HepG2 (cell line): ENCODE measurements at regions not wholly inside any gene's neighbourhood (a gene's known extent, or its start where the extent isn't known, plus 50 kb on each side); places are given as distances from the start of the nearest gene placed in this dataset.

ENCODE experiments used
- ATAC-seq: fragments of 200-7000 bp; cut with Tn5 transposase; 3 replicates; pipeline ENCODE4 v1.9.1; 2020; ENCODE audit warnings: mild to moderate bottlenecking, moderate library complexity
- BruUV-seq: library from RNA; stranded (reverse); fragments of 400-500 nt; replicated peaks from 2 replicates; lab custom pipeline; 2021; lab: Mats Ljungman, UMichigan
- CTCF ChIA-PET: fragments of 300-600 bp; formaldehyde crosslinking; extraction: SDS; loops from one replicate; lab custom pipeline; 2021; ENCODE audit warnings: low total read pairs, inconsistent platforms, low intra/inter-chr PET ratio; lab: Yijun Ruan, JAX
- POLR2A ChIA-PET: fragments of 350-600 bp; sonication (Branson Sonifier 250); formaldehyde crosslinking; loops from one replicate; lab custom pipeline; 2020; ENCODE audit warnings: antibody characterized with exemption, inconsistent platforms; lab: Yijun Ruan, JAX
- DNase-seq: peaks from one replicate; pipeline ENCODE4 v3.0.0-alpha.2; 2015; ENCODE audit warnings: low spot score
- FAIRE-seq: peaks from 3 replicates; lab custom pipeline; 2011; peaks lifted over from hg19 to GRCh38; lab: Jason Lieb, UNC
- H2AFZ ChIP-seq: one replicate; pipeline ENCODE4 v1.6.1; 2011; ENCODE audit warnings: low read length, inconsistent platforms
- H3K27ac ChIP-seq: fragments of 300-600 bp; 3 replicates; pipeline ENCODE4 v1.8.0; 2011; ENCODE audit warnings: mixed run types, mild to moderate bottlenecking, mixed read lengths, low read length, inconsistent platforms; ENCODE audit not compliant: insufficient read depth; ENCODE audit errors: extremely low read length
- H3K27me3 ChIP-seq, 2 experiments: fragments of 200-600 bp in 1 of 2; 2 replicates in 1 of 2; 3 replicates in 1 of 2; pipeline versions ENCODE4 v1.6.0 to v1.8.0; 2011; ENCODE audit warnings: low read length in 2 of 2, mild to moderate bottlenecking in 2 of 2, moderate library complexity in 2 of 2, inconsistent platforms in 1 of 2; ENCODE audit not compliant: insufficient read depth in 2 of 2, control insufficient read depth in 1 of 2
- H3K36me3 ChIP-seq, 2 experiments: fragments of 200-600 bp in 1 of 2; replicated peaks in 1 of 2; 2 replicates in 1 of 2; 3 replicates in 1 of 2; pipeline versions ENCODE4 v1.5.1 to v1.8.0; 2011; ENCODE audit warnings: low read length in 2 of 2, inconsistent platforms in 1 of 2; ENCODE audit not compliant: insufficient read depth in 2 of 2, control insufficient read depth in 1 of 2
- H3K4me1 ChIP-seq: 2 replicates; pipeline ENCODE4 v1.5.1; 2012; ENCODE audit warnings: low read length, inconsistent platforms; ENCODE audit not compliant: insufficient read depth
- H3K4me2 ChIP-seq: 2 replicates; pipeline ENCODE4 v1.6.0; 2011; ENCODE audit warnings: low read depth, low read length, inconsistent platforms
- H3K4me3 ChIP-seq, 3 experiments: fragments of 200-600 bp in 1 of 3; sonication (generic), shearing (Covaris generic) in 1 of 3; replicated peaks in 1 of 3; 2 replicates each; pipeline ENCODE4 v1.5.1; 2011 to 2016; ENCODE audit warnings: low read length in 3 of 3, inconsistent platforms in 2 of 3, low read depth in 2 of 3, mild to moderate bottlenecking in 2 of 3, control low read depth in 1 of 3, mixed read lengths in 1 of 3; ENCODE audit not compliant: insufficient read depth in 1 of 3
- H3K79me2 ChIP-seq: one replicate; pipeline ENCODE4 v1.6.1; 2011; ENCODE audit warnings: low read length, inconsistent platforms; ENCODE audit not compliant: insufficient read depth
- H3K9ac ChIP-seq: 2 replicates; pipeline ENCODE4 v1.6.0; 2011; ENCODE audit warnings: mild to moderate bottlenecking, low read depth, low read length, inconsistent platforms; ENCODE audit not compliant: insufficient read depth
- H3K9me3 ChIP-seq: 2 replicates; pipeline ENCODE4 v1.5.1; 2012; ENCODE audit warnings: mild to moderate bottlenecking, low read length
- H4K20me1 ChIP-seq: 2 replicates; pipeline ENCODE4 v1.6.0; 2011; ENCODE audit warnings: inconsistent platforms, mild to moderate bottlenecking, low read length, moderate library complexity; ENCODE audit not compliant: insufficient read depth
- AHR ChIP-seq: IDR thresholded peaks from 2 replicates; pipeline ENCODE4 v1.6.1; 2018; ENCODE audit warnings: missing genetic modification reagents, missing compliant biosample characterization
- MXI1 ChIP-seq: IDR thresholded peaks from 3 replicates; pipeline ENCODE4 v1.6.1; 2012; ENCODE audit warnings: low read depth, low read length, inconsistent platforms, borderline replicate concordance
- ZFAT ChIP-seq: sonication (generic); formaldehyde crosslinking; conservative IDR thresholded peaks from 2 replicates; pipeline ENCODE4 v1.8.1; 2023; ENCODE audit warnings: missing genetic modification reagents, inconsistent platforms
- ZNF12 ChIP-seq: sonication (generic); formaldehyde crosslinking; IDR thresholded peaks from 2 replicates; pipeline ENCODE4 v1.5.0; 2020; ENCODE audit warnings: missing genetic modification reagents
- ZNF274 ChIP-seq: sonication (generic); formaldehyde crosslinking; IDR thresholded peaks from 2 replicates; pipeline ENCODE4 v1.5.1; 2020; ENCODE audit warnings: mild to moderate bottlenecking, missing genetic modification reagents
- ZNF430 ChIP-seq: sonication (generic); formaldehyde crosslinking; IDR thresholded peaks from 2 replicates; pipeline ENCODE4 v1.9.0; 2021; ENCODE audit warnings: mild to moderate bottlenecking, missing genetic modification reagents
- ZNF557 ChIP-seq: sonication (generic); formaldehyde crosslinking; IDR thresholded peaks from 2 replicates; pipeline ENCODE4 v1.4.0; 2020; ENCODE audit warnings: missing genetic modification reagents
- ZNF737 ChIP-seq: sonication (generic); formaldehyde crosslinking; IDR thresholded peaks from 2 replicates; pipeline ENCODE4 v1.5.0; 2020; ENCODE audit warnings: missing genetic modification reagents, mild to moderate bottlenecking, borderline replicate concordance
- WGBS: methylation state at CpG from one replicate; pipeline ENCODE4 v1.1.6; 2017; ENCODE audit warnings: low lambda C conversion rate; 5-methylcytosine and 5-hydroxymethylcytosine counted together
- in situ Hi-C: cut with HindIII; loops from 2 replicates; pipeline ENCODE4 v1.10.0; 2017; ENCODE audit warnings: low pct_unique_long_range_greater_than_20kb; ENCODE audit not compliant: extremely low pct_ligation_motif_present
- intact Hi-C: fragments of 100-400 bp; cut with micrococcal nuclease; formaldehyde crosslinking; loops from one replicate; pipeline ENCODE4 v1.10.0; 2022; ENCODE audit not compliant: unreplicated experiment
- TF ChIP-seq, protein P1 (sequence below): sonication (generic); formaldehyde crosslinking; IDR thresholded peaks from 2 replicates; pipeline ENCODE4 v1.4.0; 2020; ENCODE audit warnings: low read depth, missing genetic modification reagents
- TF ChIP-seq, protein P2 (sequence below): sonication (generic); formaldehyde crosslinking; IDR thresholded peaks from 2 replicates; pipeline ENCODE4 v1.5.0; 2020; ENCODE audit warnings: missing genetic modification reagents
- TF ChIP-seq, protein P3 (sequence below): sonication (generic); formaldehyde crosslinking; IDR thresholded peaks from 2 replicates; pipeline ENCODE4 v1.4.0; 2020; ENCODE audit warnings: missing genetic modification reagents

DNA sequence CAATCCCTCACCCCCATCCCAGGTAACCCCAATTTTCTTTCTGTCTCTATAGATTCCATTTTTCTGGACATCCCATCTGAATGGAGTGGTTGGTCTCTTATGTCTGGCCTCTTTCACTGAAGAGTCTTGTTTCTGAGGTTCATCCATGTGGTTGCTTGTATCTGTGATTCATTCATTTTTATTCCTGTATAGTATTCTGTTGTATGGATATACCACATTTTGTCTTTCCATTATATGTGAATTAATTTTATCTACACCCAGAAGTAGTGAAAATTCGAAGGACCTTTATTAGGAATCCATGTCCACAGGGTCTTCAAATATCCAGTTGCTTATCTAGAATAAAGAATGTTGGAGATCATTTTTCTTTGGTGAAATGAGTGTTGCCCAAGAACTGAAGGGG, 207.6 kb upstream of the MSX2 start:
- H3K9me3 ChIP-seq: no peaks in the 10 kb centered on the region
- no peak overlapping the region for H3K9ac ChIP-seq
- ChIA-PET CTCF (no interaction called here), POLR2A (no interaction called here)
- no peak overlapping the region for H3K4me2 ChIP-seq
- H3K79me2 ChIP-seq: no peaks in the 10 kb centered on the region
- H2AFZ ChIP-seq: no peak overlapping the region
- H3K27me3 ChIP-seq: no peaks in the 10 kb centered on the region
- no peaks in the 10 kb centered on the region for H3K36me3 ChIP-seq
- DNase-seq: no peak
- peaks cover 18% of the 10 kb centered on the region for H3K4me1 ChIP-seq
- no peak overlapping the region for H3K27ac ChIP-seq
- H3K4me3 ChIP-seq: no peak overlapping the region
- 0% methylated on average over 1 of the region's 1 CpG for WGBS
- FAIRE-seq: no peak
- H4K20me1 ChIP-seq: no peaks in the 10 kb centered on the region
- intact Hi-C loops: loop anchor here (10.0 kb wide), 1 partner anchor 768 kb away; no protein-coding TSS in a partner anchor
- BruUV-seq: no TSS peak
- TF ChIP-seq ZFAT (CRISPR knock-in tag): no peak
- TF ChIP-seq ZNF557 (CRISPR knock-in tag): no peak
- TF ChIP-seq, protein P1, sequence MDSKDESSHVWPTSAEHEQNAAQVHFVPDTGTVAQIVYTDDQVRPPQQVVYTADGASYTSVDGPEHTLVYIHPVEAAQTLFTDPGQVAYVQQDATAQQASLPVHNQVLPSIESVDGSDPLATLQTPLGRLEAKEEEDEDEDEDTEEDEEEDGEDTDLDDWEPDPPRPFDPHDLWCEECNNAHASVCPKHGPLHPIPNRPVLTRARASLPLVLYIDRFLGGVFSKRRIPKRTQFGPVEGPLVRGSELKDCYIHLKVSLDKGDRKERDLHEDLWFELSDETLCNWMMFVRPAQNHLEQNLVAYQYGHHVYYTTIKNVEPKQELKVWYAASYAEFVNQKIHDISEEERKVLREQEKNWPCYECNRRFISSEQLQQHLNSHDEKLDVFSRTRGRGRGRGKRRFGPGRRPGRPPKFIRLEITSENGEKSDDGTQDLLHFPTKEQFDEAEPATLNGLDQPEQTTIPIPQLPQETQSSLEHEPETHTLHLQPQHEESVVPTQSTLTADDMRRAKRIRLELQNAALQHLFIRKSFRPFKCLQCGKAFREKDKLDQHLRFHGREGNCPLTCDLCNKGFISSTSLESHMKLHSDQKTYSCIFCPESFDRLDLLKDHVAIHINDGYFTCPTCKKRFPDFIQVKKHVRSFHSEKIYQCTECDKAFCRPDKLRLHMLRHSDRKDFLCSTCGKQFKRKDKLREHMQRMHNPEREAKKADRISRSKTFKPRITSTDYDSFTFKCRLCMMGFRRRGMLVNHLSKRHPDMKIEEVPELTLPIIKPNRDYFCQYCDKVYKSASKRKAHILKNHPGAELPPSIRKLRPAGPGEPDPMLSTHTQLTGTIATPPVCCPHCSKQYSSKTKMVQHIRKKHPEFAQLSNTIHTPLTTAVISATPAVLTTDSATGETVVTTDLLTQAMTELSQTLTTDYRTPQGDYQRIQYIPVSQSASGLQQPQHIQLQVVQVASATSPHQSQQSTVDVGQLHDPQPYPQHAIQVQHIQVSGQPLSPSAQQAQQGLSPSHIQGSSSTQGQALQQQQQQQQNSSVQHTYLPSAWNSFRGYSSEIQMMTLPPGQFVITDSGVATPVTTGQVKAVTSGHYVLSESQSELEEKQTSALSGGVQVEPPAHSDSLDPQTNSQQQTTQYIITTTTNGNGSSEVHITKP: no peak
- TF ChIP-seq ZNF737: no peak
- no peak for TF ChIP-seq ZNF430 (CRISPR knock-in tag)
- no peak for TF ChIP-seq ZNF274 (CRISPR knock-in tag)
- no peak for TF ChIP-seq AHR (CRISPR knock-in tag)
- TF ChIP-seq, protein P2, sequence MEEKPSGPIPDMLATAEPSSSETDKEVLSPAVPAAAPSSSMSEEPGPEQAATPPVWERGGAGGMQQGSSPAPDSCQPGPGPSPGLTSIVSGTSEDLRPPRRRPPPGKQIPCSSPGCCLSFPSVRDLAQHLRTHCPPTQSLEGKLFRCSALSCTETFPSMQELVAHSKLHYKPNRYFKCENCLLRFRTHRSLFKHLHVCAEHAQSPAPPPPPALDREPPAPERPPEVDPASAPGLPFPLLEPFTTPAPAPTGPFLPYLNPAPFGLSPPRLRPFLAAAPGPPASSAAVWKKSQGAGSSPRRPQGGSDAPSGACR (CRISPR knock-in tag): no peak
- TF ChIP-seq ZNF12: no peak
- no peak for TF ChIP-seq MXI1
- TF ChIP-seq, protein P3, sequence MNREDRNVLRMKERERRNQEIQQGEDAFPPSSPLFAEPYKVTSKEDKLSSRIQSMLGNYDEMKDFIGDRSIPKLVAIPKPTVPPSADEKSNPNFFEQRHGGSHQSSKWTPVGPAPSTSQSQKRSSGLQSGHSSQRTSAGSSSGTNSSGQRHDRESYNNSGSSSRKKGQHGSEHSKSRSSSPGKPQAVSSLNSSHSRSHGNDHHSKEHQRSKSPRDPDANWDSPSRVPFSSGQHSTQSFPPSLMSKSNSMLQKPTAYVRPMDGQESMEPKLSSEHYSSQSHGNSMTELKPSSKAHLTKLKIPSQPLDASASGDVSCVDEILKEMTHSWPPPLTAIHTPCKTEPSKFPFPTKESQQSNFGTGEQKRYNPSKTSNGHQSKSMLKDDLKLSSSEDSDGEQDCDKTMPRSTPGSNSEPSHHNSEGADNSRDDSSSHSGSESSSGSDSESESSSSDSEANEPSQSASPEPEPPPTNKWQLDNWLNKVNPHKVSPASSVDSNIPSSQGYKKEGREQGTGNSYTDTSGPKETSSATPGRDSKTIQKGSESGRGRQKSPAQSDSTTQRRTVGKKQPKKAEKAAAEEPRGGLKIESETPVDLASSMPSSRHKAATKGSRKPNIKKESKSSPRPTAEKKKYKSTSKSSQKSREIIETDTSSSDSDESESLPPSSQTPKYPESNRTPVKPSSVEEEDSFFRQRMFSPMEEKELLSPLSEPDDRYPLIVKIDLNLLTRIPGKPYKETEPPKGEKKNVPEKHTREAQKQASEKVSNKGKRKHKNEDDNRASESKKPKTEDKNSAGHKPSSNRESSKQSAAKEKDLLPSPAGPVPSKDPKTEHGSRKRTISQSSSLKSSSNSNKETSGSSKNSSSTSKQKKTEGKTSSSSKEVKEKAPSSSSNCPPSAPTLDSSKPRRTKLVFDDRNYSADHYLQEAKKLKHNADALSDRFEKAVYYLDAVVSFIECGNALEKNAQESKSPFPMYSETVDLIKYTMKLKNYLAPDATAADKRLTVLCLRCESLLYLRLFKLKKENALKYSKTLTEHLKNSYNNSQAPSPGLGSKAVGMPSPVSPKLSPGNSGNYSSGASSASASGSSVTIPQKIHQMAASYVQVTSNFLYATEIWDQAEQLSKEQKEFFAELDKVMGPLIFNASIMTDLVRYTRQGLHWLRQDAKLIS (CRISPR knock-in tag): no peak
- ATAC-seq: no peak
- in situ Hi-C loops: no loop called here
